Peyer's patch (tissue), 4 donors: ENCODE measurements at regions not wholly inside any gene's neighbourhood (a gene's known extent, or its start where the extent isn't known, plus 50 kb on each side); places are given as distances from the start of the nearest gene placed in this dataset.
"Not testable (repeated sequence)": the region's sequence is repeated elsewhere in the genome, so short reads cannot be mapped to it uniquely, and the experiment has no call there.

Experiments used
- DNase-seq, 3 donors: peaks; one replicate each; pipeline ENCODE4 v3.0.0-alpha.2; 2017 to 2019
- H3K27ac ChIP-seq, 4 donors: fragments of 200-600 bp; sonication (generic); one replicate each; pipeline ENCODE4 v1.5.1; 2016 to 2019
- H3K27me3 ChIP-seq, 2 donors: fragments of 200-600 bp; sonication (generic); one replicate each; pipeline ENCODE4 v1.5.1; 2019
- H3K36me3 ChIP-seq, 3 donors: fragments of 200-600 bp; sonication (generic); one replicate each; pipeline ENCODE4 v1.5.1; 2016 to 2019
- H3K4me1 ChIP-seq, 4 donors: fragments of 200-600 bp; sonication (generic); one replicate each; pipeline ENCODE4 v1.5.1; 2016 to 2019
- H3K4me3 ChIP-seq, 4 donors: fragments of 200-600 bp; sonication (generic); 1 replicate in 3 of 4; 2 replicates in 1 of 4; pipeline ENCODE4 v1.5.1; 2016 to 2019; ENCODE audit warnings: mild to moderate bottlenecking in 1 of 4
- H3K9me3 ChIP-seq, 4 donors: fragments of 200-600 bp; sonication (generic); one replicate each; pipeline ENCODE4 v1.5.1; 2016 to 2019; ENCODE audit warnings: mild to moderate bottlenecking in 1 of 4
- CTCF ChIP-seq, 6 experiments: fragments of 450-650 bp in 4 of 6; fragments of 200-600 bp in 2 of 6; sonication (generic) in 1 of 6; IDR thresholded peaks; one replicate each; pipeline ENCODE4 v1.5.1; 2017 to 2019; ENCODE audit warnings: antibody characterized with exemption in 6 of 6, mild to moderate bottlenecking in 3 of 6, moderate library complexity in 1 of 6
- POLR2A ChIP-seq, 2 donors: fragments of 450-650 bp; IDR thresholded peaks; one replicate each; pipeline ENCODE4 v1.5.1; 2017; ENCODE audit warnings: antibody characterized with exemption in 2 of 2, mild to moderate bottlenecking in 2 of 2, moderate library complexity in 2 of 2

GRCh38 chr6:148629181-148629580, 117.6 kb upstream of the UST start:
- Histone ChIP-seq H3K27ac (no peak overlapping the region), H3K27me3 (no peaks in the 10 kb centered on the region), H3K36me3 (no peaks in the 10 kb centered on the region), H3K4me1 (no peaks in the 10 kb centered on the region), H3K9me3 (no peaks in the 10 kb centered on the region), H3K4me3 (no peak overlapping the region)
- TF ChIP-seq CTCF (IDR thresholded peaks at IDR 0.05) (no peak), POLR2A (IDR thresholded peaks at IDR 0.05) (no peak)
- no peak for DNase-seq

DNA sequence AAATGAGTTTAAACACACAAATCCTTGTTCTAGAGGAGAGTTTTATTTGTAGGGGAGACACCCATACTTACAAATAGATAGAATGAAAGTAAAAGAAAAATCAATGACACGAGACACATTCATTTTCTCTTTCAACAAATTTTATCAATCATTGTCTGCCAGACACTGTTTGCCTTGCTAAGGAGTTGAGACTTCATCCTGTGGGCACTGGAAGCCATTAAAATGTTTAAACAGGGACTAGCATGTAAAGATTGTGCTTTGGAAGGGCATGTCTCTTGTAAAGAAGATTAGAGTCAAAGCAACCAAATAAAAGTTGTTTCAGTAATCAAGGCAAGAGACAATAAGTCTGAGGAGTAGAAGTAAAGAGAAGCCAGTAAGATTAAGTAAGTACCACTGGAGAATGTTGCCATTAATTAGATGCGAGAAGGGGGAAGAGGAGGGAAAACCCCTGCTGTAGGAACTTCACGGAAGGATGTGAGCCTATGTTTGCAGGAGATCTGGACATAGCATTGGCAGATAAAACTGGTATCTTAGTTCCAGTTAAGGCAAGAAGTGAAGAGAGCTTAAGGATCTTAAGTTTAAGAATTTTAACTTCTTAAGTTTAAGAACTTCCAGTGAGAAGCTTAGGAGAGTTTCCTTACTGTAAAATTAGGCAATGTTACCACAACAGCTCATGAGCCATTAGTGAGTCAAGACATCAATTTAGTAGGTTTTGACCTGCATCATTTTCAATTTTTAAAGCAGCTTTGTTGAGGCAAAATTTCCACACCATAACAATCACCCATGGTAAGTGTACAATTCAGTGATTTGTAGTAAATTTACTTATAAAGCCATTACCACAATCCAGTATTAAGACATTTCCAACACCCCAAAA, 117.0 kb upstream of the UST start:
- DNase-seq: no peak
- no peak for TF ChIP-seq CTCF (IDR thresholded peaks at IDR 0.05)
- no peak for TF ChIP-seq POLR2A (IDR thresholded peaks at IDR 0.05)

DNA sequence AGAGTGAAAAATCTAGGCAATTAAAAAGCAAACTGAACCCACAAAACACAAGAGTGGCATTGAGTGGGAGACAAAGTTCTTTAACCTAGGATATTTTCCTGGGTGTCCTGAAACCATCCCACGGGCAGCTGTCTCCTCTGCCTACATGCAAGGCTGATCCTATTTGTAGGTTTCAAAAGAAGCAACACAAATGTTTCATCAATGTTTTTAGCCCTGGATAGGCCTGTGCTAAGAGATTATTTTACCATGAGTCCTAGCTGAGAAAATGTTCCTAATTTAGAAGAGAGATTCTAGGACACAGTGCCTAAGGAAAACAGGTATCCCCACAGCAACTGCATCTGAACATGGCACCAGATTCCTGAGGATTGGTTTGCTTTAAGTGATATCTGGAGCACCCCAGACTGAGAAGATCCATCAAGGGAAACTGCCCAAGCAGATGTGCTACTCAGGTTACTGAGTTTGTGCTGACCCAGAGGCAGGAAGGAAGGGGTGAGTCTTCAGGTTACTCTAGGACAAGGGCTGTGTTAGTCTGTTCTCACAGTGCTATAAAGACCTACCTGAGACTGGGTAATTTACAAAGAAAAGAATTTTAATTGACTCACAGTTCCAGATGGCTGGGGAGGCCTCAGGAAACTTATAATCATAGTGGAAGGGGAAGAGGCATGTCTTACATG, 111.6 kb upstream of the UST start:
- Histone ChIP-seq H3K4me1 (no peaks in the 10 kb centered on the region), H3K4me3 (no peak overlapping the region), H3K9me3 (no peaks in the 10 kb centered on the region), H3K27me3 (no peaks in the 10 kb centered on the region), H3K36me3 (no peaks in the 10 kb centered on the region), H3K27ac (no peak overlapping the region)
- no peak for DNase-seq
- TF ChIP-seq POLR2A (IDR thresholded peaks at IDR 0.05): no peak
- TF ChIP-seq CTCF (IDR thresholded peaks at IDR 0.05): no peak

More for the DNA sequence above, 117.0 kb upstream of the UST start:
- H3K36me3 ChIP-seq: no peaks in the 10 kb centered on the region
- H3K9me3 ChIP-seq: no peaks in the 10 kb centered on the region
- H3K4me1 ChIP-seq: no peaks in the 10 kb centered on the region
- no peaks in the 10 kb centered on the region for H3K27me3 ChIP-seq
- no peak overlapping the region for H3K27ac ChIP-seq
- no peak overlapping the region for H3K4me3 ChIP-seq

GRCh38 chr6:148641836-148642235, 105.0 kb upstream of the UST start:
- not testable (repeated sequence) for H3K4me1 ChIP-seq, H3K4me3 ChIP-seq, H3K27me3 ChIP-seq, H3K36me3 ChIP-seq, DNase-seq, H3K27ac ChIP-seq, H3K9me3 ChIP-seq

DNA sequence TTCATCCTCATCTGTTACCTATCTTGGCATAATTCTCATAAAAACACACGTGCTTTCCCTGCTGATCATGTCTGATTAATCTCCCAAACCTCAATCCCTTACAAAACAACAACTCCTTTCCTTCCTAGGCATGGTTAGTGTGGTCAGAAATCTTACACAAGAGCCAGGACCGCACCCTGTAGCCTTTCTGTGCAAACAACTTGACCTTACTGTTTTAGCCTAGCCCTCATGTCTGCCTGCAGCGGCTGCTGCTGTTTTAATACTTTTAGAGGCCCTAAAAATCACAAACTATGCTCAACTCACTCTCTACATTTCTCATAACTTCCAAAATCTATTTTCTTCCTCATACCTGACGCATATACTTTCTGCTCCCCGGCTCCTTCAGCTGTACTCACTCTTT, 103.6 kb upstream of the UST start:
- H3K4me3 ChIP-seq, H3K36me3 ChIP-seq, H3K27ac ChIP-seq, H3K4me1 ChIP-seq, H3K9me3 ChIP-seq, DNase-seq, H3K27me3 ChIP-seq: not testable (repeated sequence)

GRCh38 chr6:148645049-148645448, 101.8 kb upstream of the UST start:
- not testable (repeated sequence) for DNase-seq, H3K27ac ChIP-seq, H3K4me1 ChIP-seq, H3K9me3 ChIP-seq, H3K4me3 ChIP-seq, H3K27me3 ChIP-seq, H3K36me3 ChIP-seq

- H3K9me3 ChIP-seq: no peaks in the 10 kb centered on the region
- H3K4me1 ChIP-seq: peaks cover 0 to 4% (median 0%) of the 10 kb centered on the region in 4 donors
- DNase-seq: no peak
- no peak overlapping the region for H3K27ac ChIP-seq
- H3K4me3 ChIP-seq: no peak overlapping the region
- no peak for TF ChIP-seq POLR2A (IDR thresholded peaks at IDR 0.05)
- no peak for TF ChIP-seq CTCF (IDR thresholded peaks at IDR 0.05)
- H3K36me3 ChIP-seq: no peaks in the 10 kb centered on the region
- H3K27me3 ChIP-seq: no peaks in the 10 kb centered on the region
Measured at GRCh38 chr6:148648754-148649453, 97.9 kb upstream of the UST start.
